Activated T-helper 1 cell treated with anti-CD3 and anti-CD28 coated beads, Interleukin-12 subunit alpha, Interleukin-12 subunit beta, Interleukin-2, Interleukin-4 antibody, amounts not matched to agents 30 ng/mL and 10 ng/mL and 1 ng/mL, durations not matched to agents 14 hours and 24 hours and 36 hours (primary cell): ENCODE measurements at regions not wholly inside any gene's neighbourhood (a gene's known extent, or its start where the extent isn't known, plus 50 kb on each side); places are given as distances from the start of the nearest gene placed in this dataset.

Experiments used
- DNase-seq: peaks from one replicate; pipeline ENCODE4 v3.0.0; 2021; ENCODE audit warnings: low spot score
- H3K27ac Mint-ChIP-seq: one replicate; pipeline ENCODE4 v1.8.0; 2021; ENCODE audit warnings: mild to moderate bottlenecking, mixed read lengths
- H3K27me3 Mint-ChIP-seq: one replicate; pipeline ENCODE4 v1.8.0; 2022; ENCODE audit warnings: mild to moderate bottlenecking, moderate library complexity, mixed read lengths; ENCODE audit not compliant: insufficient read depth
- H3K36me3 Mint-ChIP-seq: one replicate; pipeline ENCODE4 v1.8.0; 2021; ENCODE audit warnings: low read depth, mixed read lengths
- H3K4me1 Mint-ChIP-seq: one replicate; pipeline ENCODE4 v1.8.0; 2021; ENCODE audit warnings: low read depth, mixed read lengths
- H3K4me3 Mint-ChIP-seq: one replicate; pipeline ENCODE4 v1.8.0; 2021; ENCODE audit warnings: mild to moderate bottlenecking, moderate library complexity, mixed read lengths
- H3K9me3 Mint-ChIP-seq: one replicate; pipeline ENCODE4 v1.8.0; 2021; ENCODE audit warnings: mixed read lengths
- intact Hi-C: fragments of 100-400 bp; cut with micrococcal nuclease; formaldehyde crosslinking; loops from one replicate; pipeline ENCODE4 v1.15.1; 2024

- Mint-ChIP-seq H3K4me1 (no peaks in the 10 kb centered on the region), H3K4me3 (no peak overlapping the region), H3K36me3 (no peaks in the 10 kb centered on the region), H3K27ac (no peak overlapping the region), H3K27me3 (no peaks in the 10 kb centered on the region), H3K9me3 (peaks cover 11% of the 10 kb centered on the region)
- intact Hi-C loops, result no loop called here
- DNase-seq, result no peak
Measured at GRCh38 chr7:54476609-54477008, 65.6 kb upstream of the VSTM2A start.

- H3K9me3 Mint-ChIP-seq, result peaks cover 9% of the 10 kb centered on the region
- H3K4me1 Mint-ChIP-seq, result no peaks in the 10 kb centered on the region
- no peak for DNase-seq
- H3K27me3 Mint-ChIP-seq, result no peaks in the 10 kb centered on the region
- no peaks in the 10 kb centered on the region for H3K36me3 Mint-ChIP-seq
- intact Hi-C loops, result no loop called here
- no peak overlapping the region for H3K27ac Mint-ChIP-seq
- no peak overlapping the region for H3K4me3 Mint-ChIP-seq
Measured at GRCh38 chr7:54477083-54477482, 65.1 kb upstream of the VSTM2A start.

GRCh38 chr7:54483523-54483922, 58.7 kb upstream of the VSTM2A start:
- Mint-ChIP-seq H3K4me1 (no peaks in the 10 kb centered on the region), H3K27me3 (no peaks in the 10 kb centered on the region), H3K9me3 (peaks cover 8% of the 10 kb centered on the region), H3K4me3 (no peak overlapping the region), H3K27ac (no peak overlapping the region), H3K36me3 (no peaks in the 10 kb centered on the region)
- no peak for DNase-seq
- intact Hi-C loops, result no loop called here

GRCh38 chr7:54485044-54485443, 57.1 kb upstream of the VSTM2A start:
- no peaks in the 10 kb centered on the region for H3K4me1 Mint-ChIP-seq
- H3K27ac Mint-ChIP-seq, result no peak overlapping the region
- no peaks in the 10 kb centered on the region for H3K36me3 Mint-ChIP-seq
- no peaks in the 10 kb centered on the region for H3K27me3 Mint-ChIP-seq
- peaks cover 12% of the 10 kb centered on the region for H3K9me3 Mint-ChIP-seq
- no peak overlapping the region for H3K4me3 Mint-ChIP-seq
- intact Hi-C loops, result no loop called here
- no peak for DNase-seq
